GM12891 (cell line): ENCODE measurements at regions not wholly inside any gene's neighbourhood (a gene's known extent, or its start where the extent isn't known, plus 50 kb on each side); places are given as distances from the start of the nearest gene placed in this dataset.

ENCODE experiments used
- POLR2A ChIP-seq: IDR thresholded peaks from 2 replicates; pipeline ENCODE4 v1.6.1; 2011; ENCODE audit warnings: low read depth, low read length, control low read depth
- POLR2AphosphoS5 ChIP-seq: IDR thresholded peaks from 2 replicates; pipeline ENCODE4 v1.6.1; 2011; ENCODE audit warnings: low read depth, low read length, control low read depth

- no peak for TF ChIP-seq POLR2AphosphoS5
- TF ChIP-seq POLR2A, result no peak
These were observed 476.3 kb downstream of the EPHA5 start for GRCh38 chr4:65193985-65194384.
